Duodenal mucosa (tissue), 2 donors: ENCODE measurements at regions not wholly inside any gene's neighbourhood (a gene's known extent, or its start where the extent isn't known, plus 50 kb on each side); places are given as distances from the start of the nearest gene placed in this dataset.
"Not testable (repeated sequence)": the region's sequence is repeated elsewhere in the genome, so short reads cannot be mapped to it uniquely, and the experiment has no call there.

Experiments
- H3K27ac ChIP-seq: one replicate; pipeline ENCODE4 v1.7.0; 2013; ENCODE audit warnings: low read depth, low read length
- H3K27me3 ChIP-seq, 2 donors: one replicate each; pipeline ENCODE4 v1.7.0; 2013; ENCODE audit warnings: low read length in 2 of 2, control low read depth in 1 of 2; ENCODE audit not compliant: insufficient read depth in 2 of 2, control insufficient read depth in 1 of 2
- H3K36me3 ChIP-seq, 2 donors: one replicate each; pipeline ENCODE4 v1.7.0; 2013; ENCODE audit warnings: low read length in 2 of 2, control low read depth in 1 of 2; ENCODE audit not compliant: insufficient read depth in 2 of 2, control insufficient read depth in 1 of 2
- H3K4me1 ChIP-seq, 2 donors: one replicate each; pipeline ENCODE4 v1.7.0; 2013; ENCODE audit warnings: low read length in 2 of 2, control low read depth in 1 of 2; ENCODE audit not compliant: insufficient read depth in 2 of 2, control insufficient read depth in 1 of 2
- H3K4me3 ChIP-seq, 2 donors: one replicate each; pipeline ENCODE4 v1.7.0; 2013; ENCODE audit warnings: low read length in 2 of 2, low read depth in 1 of 2
- H3K9ac ChIP-seq, 2 donors: one replicate each; pipeline ENCODE4 v1.7.0; 2013; ENCODE audit warnings: low read length in 2 of 2, low read depth in 1 of 2
- H3K9me3 ChIP-seq, 2 donors: one replicate each; pipeline ENCODE4 v1.7.0; 2013; ENCODE audit warnings: low read length in 2 of 2, control low read depth in 1 of 2; ENCODE audit not compliant: control insufficient read depth in 1 of 2

- Histone ChIP-seq H3K9ac (no peak overlapping the region), H3K36me3 (no peaks in the 10 kb centered on the region), H3K4me1 (no peaks in the 10 kb centered on the region), H3K9me3 (no peaks in the 10 kb centered on the region), H3K27me3 (no peaks in the 10 kb centered on the region), H3K27ac (no peak overlapping the region), H3K4me3 (no peak overlapping the region)
Measured at GRCh38 chr3:89533275-89533674, 425.9 kb downstream of the EPHA3 start.

- H3K9ac ChIP-seq, H3K27me3 ChIP-seq, H3K4me3 ChIP-seq, H3K27ac ChIP-seq, H3K4me1 ChIP-seq, H3K36me3 ChIP-seq, H3K9me3 ChIP-seq: not testable (repeated sequence)
Measured at GRCh38 chr3:89554587-89554986, 447.2 kb downstream of the EPHA3 start.

DNA sequence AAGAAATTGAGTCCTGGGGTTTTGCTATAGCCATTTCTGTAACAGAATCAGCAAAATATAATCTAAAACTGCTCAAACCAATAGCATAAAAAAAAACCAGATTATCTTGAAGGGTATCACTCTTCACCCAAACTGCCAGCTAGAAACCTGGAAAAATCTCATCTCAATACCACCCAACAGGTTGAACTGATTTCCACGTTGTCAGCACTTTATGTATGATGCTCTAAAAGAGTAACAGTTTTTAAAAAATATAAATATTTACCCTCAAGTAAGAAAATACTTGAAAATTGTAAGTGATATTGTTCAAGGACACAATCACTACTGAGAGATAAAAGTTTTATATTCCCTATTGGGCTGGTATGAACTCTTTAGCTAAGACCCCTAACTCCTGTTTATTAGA, 451.3 kb downstream of the EPHA3 start:
- Histone ChIP-seq H3K27ac (no peak overlapping the region), H3K4me1 (no peaks in the 10 kb centered on the region), H3K36me3 (no peaks in the 10 kb centered on the region), H3K4me3 (no peak overlapping the region), H3K9me3 (no peaks in the 10 kb centered on the region), H3K27me3 (no peaks in the 10 kb centered on the region), H3K9ac (no peak overlapping the region)

GRCh38 chr3:89560568-89560967, 453.1 kb downstream of the EPHA3 start:
- Histone ChIP-seq H3K27me3 (no peaks in the 10 kb centered on the region), H3K4me1 (no peaks in the 10 kb centered on the region), H3K27ac (no peak overlapping the region)

GRCh38 chr3:89562373-89562772, 455.0 kb downstream of the EPHA3 start:
- Histone ChIP-seq H3K27ac (no peak overlapping the region), H3K9ac (no peak overlapping the region), H3K4me3 (no peak overlapping the region), H3K9me3 (peaks cover 0 to 4% of the 10 kb centered on the region in 2 donors), H3K4me1 (no peaks in the 10 kb centered on the region), H3K36me3 (no peaks in the 10 kb centered on the region), H3K27me3 (no peaks in the 10 kb centered on the region)

More at GRCh38 chr3:89560568-89560967, 453.1 kb downstream of the EPHA3 start:
- Histone ChIP-seq H3K9me3 (peaks cover 0 to 4% of the 10 kb centered on the region in 2 donors), H3K9ac (no peak overlapping the region), H3K4me3 (no peak overlapping the region), H3K36me3 (no peaks in the 10 kb centered on the region)

- no peak overlapping the region for H3K9ac ChIP-seq
- H3K27me3 ChIP-seq = no peaks in the 10 kb centered on the region
- no peak overlapping the region for H3K4me3 ChIP-seq
- no peaks in the 10 kb centered on the region for H3K36me3 ChIP-seq
- no peaks in the 10 kb centered on the region for H3K4me1 ChIP-seq
- H3K9me3 ChIP-seq = peaks cover 0 to 4% of the 10 kb centered on the region in 2 donors
- no peak overlapping the region for H3K27ac ChIP-seq
Measured at GRCh38 chr3:89565098-89565497, 457.7 kb downstream of the EPHA3 start.

DNA sequence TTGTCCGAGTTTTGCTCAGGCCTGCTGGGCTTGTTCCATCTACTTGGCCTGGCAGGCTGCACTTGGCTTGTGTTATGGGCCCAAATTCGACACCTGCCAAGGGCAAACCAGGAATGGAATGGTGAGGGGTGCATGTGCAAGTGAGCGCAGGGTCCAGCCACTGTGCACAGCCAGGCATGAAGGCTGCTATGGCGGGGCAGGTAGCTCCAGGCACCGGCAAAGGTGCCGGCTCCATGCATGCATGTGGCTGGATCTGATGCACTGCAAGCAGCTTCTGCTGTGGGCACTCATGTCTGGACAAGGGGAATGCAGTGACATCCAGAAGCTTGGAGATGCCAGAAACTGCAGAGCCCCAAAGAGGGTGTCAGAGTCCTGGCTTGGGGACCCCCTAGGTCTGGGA, 463.0 kb downstream of the EPHA3 start:
- Histone ChIP-seq H3K4me3 (no peak overlapping the region), H3K27me3 (no peaks in the 10 kb centered on the region)

GRCh38 chr3:89571298-89571697, 463.9 kb downstream of the EPHA3 start:
- Histone ChIP-seq H3K27ac (no peak overlapping the region), H3K9ac (no peak overlapping the region), H3K4me3 (no peak overlapping the region), H3K27me3 (no peaks in the 10 kb centered on the region), H3K36me3 (no peaks in the 10 kb centered on the region), H3K9me3 (no peaks in the 10 kb centered on the region), H3K4me1 (no peaks in the 10 kb centered on the region)

More for the DNA sequence above, 463.0 kb downstream of the EPHA3 start:
- H3K36me3 ChIP-seq = no peaks in the 10 kb centered on the region
- no peaks in the 10 kb centered on the region for H3K4me1 ChIP-seq
- peaks cover 0 to 1% of the 10 kb centered on the region in 2 donors for H3K9me3 ChIP-seq
- no peak overlapping the region for H3K27ac ChIP-seq
- no peak overlapping the region for H3K9ac ChIP-seq

DNA sequence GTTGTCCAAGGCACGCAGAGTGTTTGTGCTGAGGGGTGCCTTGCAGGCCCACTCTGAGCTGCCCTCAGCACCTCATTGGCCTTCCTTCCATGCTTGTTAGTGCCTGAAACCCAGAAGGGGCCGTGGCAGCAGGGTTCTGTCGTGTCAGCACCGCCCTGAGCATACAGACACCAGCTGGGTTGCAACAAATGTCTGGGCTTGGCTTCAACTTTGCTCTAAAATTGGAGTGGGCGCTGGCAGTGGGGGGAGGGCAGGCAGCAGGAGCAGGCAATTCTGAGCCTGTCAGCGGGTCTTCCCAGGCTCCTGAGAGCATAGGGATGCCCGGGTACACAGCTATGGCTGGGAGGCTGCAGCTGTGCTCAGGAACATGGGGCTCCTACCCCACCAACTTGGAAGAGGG, 464.3 kb downstream of the EPHA3 start:
- Histone ChIP-seq H3K4me1 (no peaks in the 10 kb centered on the region), H3K27me3 (no peaks in the 10 kb centered on the region), H3K27ac (no peak overlapping the region), H3K4me3 (no peak overlapping the region), H3K36me3 (no peaks in the 10 kb centered on the region), H3K9ac (no peak overlapping the region), H3K9me3 (no peaks in the 10 kb centered on the region)

- Histone ChIP-seq H3K36me3 (no peaks in the 10 kb centered on the region), H3K27me3 (no peaks in the 10 kb centered on the region), H3K9me3 (no peaks in the 10 kb centered on the region), H3K9ac (no peak overlapping the region), H3K27ac (no peak overlapping the region), H3K4me1 (no peaks in the 10 kb centered on the region), H3K4me3 (no peak overlapping the region)
Measured at GRCh38 chr3:89572261-89572660, 464.8 kb downstream of the EPHA3 start.

DNA sequence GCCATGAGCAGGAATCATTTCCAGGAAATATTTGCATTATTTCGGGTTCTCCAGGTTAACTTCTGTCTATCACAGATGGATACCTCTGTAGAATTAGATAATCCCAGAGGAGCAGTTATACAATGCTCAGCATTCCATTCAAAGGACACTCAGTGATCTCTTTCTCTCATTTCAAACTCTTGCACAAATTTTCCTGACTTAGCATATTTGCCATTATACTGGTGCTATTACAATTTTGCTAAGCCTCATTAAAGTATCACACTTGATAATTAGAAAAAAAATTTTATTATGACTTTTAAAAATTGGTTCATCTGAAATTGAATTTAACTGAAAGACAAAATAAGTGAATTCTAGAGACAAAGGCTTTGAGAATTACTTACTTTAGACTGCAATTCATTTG, 469.0 kb downstream of the EPHA3 start:
- no peaks in the 10 kb centered on the region for H3K9me3 ChIP-seq

More for the DNA sequence above, 469.0 kb downstream of the EPHA3 start:
- H3K9ac ChIP-seq = no peak overlapping the region
- H3K27ac ChIP-seq = no peak overlapping the region
- no peaks in the 10 kb centered on the region for H3K27me3 ChIP-seq
- H3K4me3 ChIP-seq = no peak overlapping the region
- no peaks in the 10 kb centered on the region for H3K4me1 ChIP-seq
- H3K36me3 ChIP-seq = no peaks in the 10 kb centered on the region
